ENCODE measurements at regions not wholly inside any gene's neighbourhood (a gene's known extent, or its start where the extent isn't known, plus 50 kb on each side); places are given as distances from the start of the nearest gene placed in this dataset.

DNA sequence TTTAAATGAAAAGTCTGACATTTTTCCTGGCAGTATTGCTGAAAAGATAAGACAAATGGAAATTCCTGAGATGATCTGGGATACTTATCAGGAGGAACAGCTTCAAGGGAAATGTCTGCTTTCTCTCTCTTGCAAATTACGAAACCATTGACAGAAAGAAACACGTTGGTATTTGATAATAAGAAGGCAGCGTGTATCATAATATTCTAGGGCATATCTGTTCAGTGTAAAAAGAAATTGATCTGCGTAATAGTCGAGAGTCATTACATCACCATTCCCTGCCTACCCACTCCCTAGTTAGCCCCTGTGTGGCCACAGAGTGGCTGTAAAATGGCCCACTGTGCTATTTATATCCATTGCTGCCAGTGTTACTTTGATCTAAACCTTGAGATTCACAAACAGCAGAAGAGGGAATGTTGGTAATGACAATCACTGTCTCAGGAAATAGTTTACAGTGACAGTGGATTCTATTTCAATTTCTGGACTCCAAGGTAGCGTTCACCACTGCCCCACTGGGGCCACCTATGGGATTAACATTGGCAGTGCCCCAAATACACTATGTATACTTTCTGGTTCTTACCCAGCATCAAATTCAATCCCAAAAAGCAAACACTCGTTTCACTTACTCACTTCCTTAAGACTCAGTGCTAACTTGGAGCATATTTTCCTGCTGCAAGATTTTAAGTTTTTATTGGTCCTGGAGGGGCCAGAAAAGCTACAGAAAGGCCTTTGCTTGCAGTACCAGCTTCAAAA lies 133.4 kb upstream of the GAS1 start:
- TF ChIP-seq CTCF (IDR thresholded peaks at IDR 0.05; ENCODE audit: low read depth, low read length) (no peak), EZH2phosphoT487 (IDR thresholded peaks at IDR 0.05; ENCODE audit: low read depth) (no peak)
